ENCODE measurements at regions not wholly inside any gene's neighbourhood (a gene's known extent, or its start where the extent isn't known, plus 50 kb on each side); places are given as distances from the start of the nearest gene placed in this dataset.

- no peaks in the 10 kb centered on the region for H3K36me3 ChIP-seq (ENCODE audit: insufficient read depth, low read length)
- no peak overlapping the region for H3K9ac ChIP-seq (ENCODE audit: low read depth, low read length)
- no peaks in the 10 kb centered on the region for H3K9me3 ChIP-seq (replicated peaks; ENCODE audit: low read length)
- H3K4me3 ChIP-seq (ENCODE audit: low read length) = no peak overlapping the region
- H3K27me3 ChIP-seq (ENCODE audit: control insufficient read depth, insufficient read depth, low read length) = no peaks in the 10 kb centered on the region
- H3K4me2 ChIP-seq (ENCODE audit: low read length) = no peak overlapping the region
- H3K4me1 ChIP-seq (ENCODE audit: control insufficient read depth, insufficient read depth, low read length) = no peaks in the 10 kb centered on the region
Observed at GRCh38 chr16:73584157-73584556, 536.2 kb upstream of the ZFHX3 start.

GRCh38 chr16:73572135-73572828 is 524.4 kb upstream of the ZFHX3 start:
- H3K4me2 ChIP-seq (ENCODE audit: low read length) = no peak overlapping the region
- no peak overlapping the region for H3K4me3 ChIP-seq (ENCODE audit: low read length)
- peaks cover 15% of the 10 kb centered on the region for H3K27me3 ChIP-seq (ENCODE audit: control insufficient read depth, insufficient read depth, low read length)
- no peaks in the 10 kb centered on the region for H3K4me1 ChIP-seq (ENCODE audit: control insufficient read depth, insufficient read depth, low read length)
- H3K36me3 ChIP-seq (ENCODE audit: insufficient read depth, low read length) = no peaks in the 10 kb centered on the region
- no peaks in the 10 kb centered on the region for H3K9me3 ChIP-seq (replicated peaks; ENCODE audit: low read length)
- no peak overlapping the region for H3K9ac ChIP-seq (ENCODE audit: low read depth, low read length)

- Histone ChIP-seq H3K4me3 (ENCODE audit: low read length) (no peak overlapping the region), H3K9me3 (replicated peaks; ENCODE audit: low read length) (no peaks in the 10 kb centered on the region), H3K4me1 (ENCODE audit: control insufficient read depth, insufficient read depth, low read length) (no peaks in the 10 kb centered on the region), H3K36me3 (ENCODE audit: insufficient read depth, low read length) (no peaks in the 10 kb centered on the region), H3K27me3 (ENCODE audit: control insufficient read depth, insufficient read depth, low read length) (peaks cover 15% of the 10 kb centered on the region), H3K4me2 (ENCODE audit: low read length) (no peak overlapping the region), H3K9ac (ENCODE audit: low read depth, low read length) (no peak overlapping the region)
Observed at GRCh38 chr16:73569266-73569980, 521.5 kb upstream of the ZFHX3 start.

GRCh38 chr16:73568769-73569168 is 520.8 kb upstream of the ZFHX3 start:
- Histone ChIP-seq H3K4me2 (ENCODE audit: low read length) (no peak overlapping the region), H3K4me3 (ENCODE audit: low read length) (no peak overlapping the region), H3K4me1 (ENCODE audit: control insufficient read depth, insufficient read depth, low read length) (no peaks in the 10 kb centered on the region), H3K9ac (ENCODE audit: low read depth, low read length) (no peak overlapping the region), H3K27me3 (ENCODE audit: control insufficient read depth, insufficient read depth, low read length) (peaks cover 15% of the 10 kb centered on the region), H3K36me3 (ENCODE audit: insufficient read depth, low read length) (no peaks in the 10 kb centered on the region), H3K9me3 (replicated peaks; ENCODE audit: low read length) (no peaks in the 10 kb centered on the region)

- Histone ChIP-seq H3K9me3 (replicated peaks; ENCODE audit: low read length) (no peaks in the 10 kb centered on the region), H3K9ac (ENCODE audit: low read depth, low read length) (no peak overlapping the region), H3K4me3 (ENCODE audit: low read length) (no peak overlapping the region), H3K4me1 (ENCODE audit: control insufficient read depth, insufficient read depth, low read length) (no peaks in the 10 kb centered on the region), H3K27me3 (ENCODE audit: control insufficient read depth, insufficient read depth, low read length) (peaks cover 8% of the 10 kb centered on the region), H3K36me3 (ENCODE audit: insufficient read depth, low read length) (no peaks in the 10 kb centered on the region), H3K4me2 (ENCODE audit: low read length) (no peak overlapping the region)
Observed at GRCh38 chr16:73565925-73566324, 518.0 kb upstream of the ZFHX3 start.

- no peak overlapping the region for H3K9ac ChIP-seq (ENCODE audit: low read depth, low read length)
- H3K4me2 ChIP-seq (ENCODE audit: low read length) = no peak overlapping the region
- no peaks in the 10 kb centered on the region for H3K9me3 ChIP-seq (replicated peaks; ENCODE audit: low read length)
- H3K4me3 ChIP-seq (ENCODE audit: low read length) = no peak overlapping the region
- H3K36me3 ChIP-seq (ENCODE audit: insufficient read depth, low read length) = no peaks in the 10 kb centered on the region
- H3K4me1 ChIP-seq (ENCODE audit: control insufficient read depth, insufficient read depth, low read length) = no peaks in the 10 kb centered on the region
- peaks cover 5% of the 10 kb centered on the region for H3K27me3 ChIP-seq (ENCODE audit: control insufficient read depth, insufficient read depth, low read length)
Observed at GRCh38 chr16:73565263-73565662, 517.3 kb upstream of the ZFHX3 start.

GRCh38 chr16:73563709-73564108 is 515.8 kb upstream of the ZFHX3 start:
- Histone ChIP-seq H3K4me3 (ENCODE audit: low read length) (no peak overlapping the region), H3K27me3 (ENCODE audit: control insufficient read depth, insufficient read depth, low read length) (peaks cover 7% of the 10 kb centered on the region), H3K4me1 (ENCODE audit: control insufficient read depth, insufficient read depth, low read length) (no peaks in the 10 kb centered on the region), H3K4me2 (ENCODE audit: low read length) (no peak overlapping the region), H3K9me3 (replicated peaks; ENCODE audit: low read length) (no peaks in the 10 kb centered on the region), H3K9ac (ENCODE audit: low read depth, low read length) (no peak overlapping the region), H3K36me3 (ENCODE audit: insufficient read depth, low read length) (no peaks in the 10 kb centered on the region)

GRCh38 chr16:73560497-73560896 is 512.6 kb upstream of the ZFHX3 start:
- Histone ChIP-seq H3K4me3 (ENCODE audit: low read length) (no peak overlapping the region), H3K4me2 (ENCODE audit: low read length) (no peak overlapping the region), H3K4me1 (ENCODE audit: control insufficient read depth, insufficient read depth, low read length) (no peaks in the 10 kb centered on the region), H3K9me3 (replicated peaks; ENCODE audit: low read length) (no peaks in the 10 kb centered on the region), H3K36me3 (ENCODE audit: insufficient read depth, low read length) (no peaks in the 10 kb centered on the region), H3K27me3 (ENCODE audit: control insufficient read depth, insufficient read depth, low read length) (peaks cover 4% of the 10 kb centered on the region), H3K9ac (ENCODE audit: low read depth, low read length) (no peak overlapping the region)

GRCh38 chr16:73558219-73558618 is 510.3 kb upstream of the ZFHX3 start:
- Histone ChIP-seq H3K4me2 (ENCODE audit: low read length) (no peak overlapping the region), H3K4me1 (ENCODE audit: control insufficient read depth, insufficient read depth, low read length) (no peaks in the 10 kb centered on the region), H3K4me3 (ENCODE audit: low read length) (no peak overlapping the region), H3K9ac (ENCODE audit: low read depth, low read length) (no peak overlapping the region), H3K27me3 (ENCODE audit: control insufficient read depth, insufficient read depth, low read length) (peaks cover 4% of the 10 kb centered on the region), H3K36me3 (ENCODE audit: insufficient read depth, low read length) (no peaks in the 10 kb centered on the region), H3K9me3 (replicated peaks; ENCODE audit: low read length) (no peaks in the 10 kb centered on the region)

GRCh38 chr16:73553941-73554660 is 506.2 kb upstream of the ZFHX3 start:
- no peak overlapping the region for H3K4me3 ChIP-seq (ENCODE audit: low read length)
- no peaks in the 10 kb centered on the region for H3K36me3 ChIP-seq (ENCODE audit: insufficient read depth, low read length)
- no peaks in the 10 kb centered on the region for H3K4me1 ChIP-seq (ENCODE audit: control insufficient read depth, insufficient read depth, low read length)
- no peak overlapping the region for H3K4me2 ChIP-seq (ENCODE audit: low read length)
- H3K9ac ChIP-seq (ENCODE audit: low read depth, low read length) = no peak overlapping the region
- H3K27me3 ChIP-seq (ENCODE audit: control insufficient read depth, insufficient read depth, low read length) = peaks cover 17% of the 10 kb centered on the region
- no peaks in the 10 kb centered on the region for H3K9me3 ChIP-seq (replicated peaks; ENCODE audit: low read length)

GRCh38 chr16:73549984-73550631 is 502.2 kb upstream of the ZFHX3 start:
- no peaks in the 10 kb centered on the region for H3K36me3 ChIP-seq (ENCODE audit: insufficient read depth, low read length)
- no peaks in the 10 kb centered on the region for H3K9me3 ChIP-seq (replicated peaks; ENCODE audit: low read length)
- no peak overlapping the region for H3K4me3 ChIP-seq (ENCODE audit: low read length)
- peaks cover 40% of the 10 kb centered on the region for H3K27me3 ChIP-seq (ENCODE audit: control insufficient read depth, insufficient read depth, low read length)
- no peaks in the 10 kb centered on the region for H3K4me1 ChIP-seq (ENCODE audit: control insufficient read depth, insufficient read depth, low read length)
- H3K9ac ChIP-seq (ENCODE audit: low read depth, low read length) = no peak overlapping the region
- H3K4me2 ChIP-seq (ENCODE audit: low read length) = no peak overlapping the region
